Astrocyte of the cerebellum (primary cell): ENCODE measurements at regions not wholly inside any gene's neighbourhood (a gene's known extent, or its start where the extent isn't known, plus 50 kb on each side); places are given as distances from the start of the nearest gene placed in this dataset.

Experiments used
- DNase-seq: peaks from one replicate; pipeline ENCODE4 v3.0.0-alpha.2; 2011; ENCODE audit warnings: low read depth
- H3K4me3 ChIP-seq: 2 replicates; pipeline ENCODE4 v1.5.1; 2011; ENCODE audit warnings: mild to moderate bottlenecking, low read depth, low read length, moderate library complexity
- in situ Hi-C: cut with HindIII; loops from 2 replicates; pipeline ENCODE4 v1.10.0; 2017; ENCODE audit warnings: low sequenced_read_pairs
- TF ChIP-seq, protein P1 (sequence below): IDR thresholded peaks from 2 replicates; pipeline ENCODE4 v1.5.1; 2012; ENCODE audit warnings: low read length, low read depth, moderate library complexity, mild to moderate bottlenecking; ENCODE audit errors: missing control alignments

GRCh38 chr9:650362-650761 is 191.1 kb upstream of the DMRT1 start:
- in situ Hi-C loops, result no loop called here

GRCh38 chr9:651371-651770 is 190.1 kb upstream of the DMRT1 start:
- no peak overlapping the region for H3K4me3 ChIP-seq
- no peak for DNase-seq
- TF ChIP-seq, protein P1, sequence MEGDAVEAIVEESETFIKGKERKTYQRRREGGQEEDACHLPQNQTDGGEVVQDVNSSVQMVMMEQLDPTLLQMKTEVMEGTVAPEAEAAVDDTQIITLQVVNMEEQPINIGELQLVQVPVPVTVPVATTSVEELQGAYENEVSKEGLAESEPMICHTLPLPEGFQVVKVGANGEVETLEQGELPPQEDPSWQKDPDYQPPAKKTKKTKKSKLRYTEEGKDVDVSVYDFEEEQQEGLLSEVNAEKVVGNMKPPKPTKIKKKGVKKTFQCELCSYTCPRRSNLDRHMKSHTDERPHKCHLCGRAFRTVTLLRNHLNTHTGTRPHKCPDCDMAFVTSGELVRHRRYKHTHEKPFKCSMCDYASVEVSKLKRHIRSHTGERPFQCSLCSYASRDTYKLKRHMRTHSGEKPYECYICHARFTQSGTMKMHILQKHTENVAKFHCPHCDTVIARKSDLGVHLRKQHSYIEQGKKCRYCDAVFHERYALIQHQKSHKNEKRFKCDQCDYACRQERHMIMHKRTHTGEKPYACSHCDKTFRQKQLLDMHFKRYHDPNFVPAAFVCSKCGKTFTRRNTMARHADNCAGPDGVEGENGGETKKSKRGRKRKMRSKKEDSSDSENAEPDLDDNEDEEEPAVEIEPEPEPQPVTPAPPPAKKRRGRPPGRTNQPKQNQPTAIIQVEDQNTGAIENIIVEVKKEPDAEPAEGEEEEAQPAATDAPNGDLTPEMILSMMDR, result no peak
- in situ Hi-C loops, result no loop called here

More at GRCh38 chr9:650362-650761, 191.1 kb upstream of the DMRT1 start:
- H3K4me3 ChIP-seq, result no peak overlapping the region
- TF ChIP-seq, protein P1, result no peak
- no peak for DNase-seq

- in situ Hi-C loops, result no loop called here
- TF ChIP-seq, protein P1, result no peak
- no peak for DNase-seq
- H3K4me3 ChIP-seq, result no peak overlapping the region
Measured at GRCh38 chr9:652914-653313, 188.6 kb upstream of the DMRT1 start.

DNA sequence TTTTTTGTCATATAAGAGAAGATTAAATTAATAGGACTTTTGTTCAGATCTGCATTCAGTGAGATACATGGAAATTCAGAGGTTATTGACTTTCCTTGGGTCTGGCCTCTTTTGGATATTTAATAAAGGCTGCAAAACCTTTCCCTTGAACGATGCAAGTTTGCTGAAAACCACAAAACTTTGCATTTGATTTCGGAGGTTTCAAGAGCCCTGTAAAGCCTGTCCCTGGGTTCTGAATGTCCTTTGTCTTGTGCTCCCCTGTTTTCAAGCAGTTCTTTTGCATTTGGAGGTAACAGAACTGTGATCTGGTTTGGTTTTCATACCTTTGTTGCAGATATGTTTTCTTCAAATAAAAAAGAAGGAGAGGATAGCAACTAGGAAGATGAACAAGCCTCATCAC is 188.1 kb upstream of the DMRT1 start:
- in situ Hi-C loops, result no loop called here
- no peak for DNase-seq
- H3K4me3 ChIP-seq, result no peak overlapping the region
- TF ChIP-seq, protein P1, result no peak

DNA sequence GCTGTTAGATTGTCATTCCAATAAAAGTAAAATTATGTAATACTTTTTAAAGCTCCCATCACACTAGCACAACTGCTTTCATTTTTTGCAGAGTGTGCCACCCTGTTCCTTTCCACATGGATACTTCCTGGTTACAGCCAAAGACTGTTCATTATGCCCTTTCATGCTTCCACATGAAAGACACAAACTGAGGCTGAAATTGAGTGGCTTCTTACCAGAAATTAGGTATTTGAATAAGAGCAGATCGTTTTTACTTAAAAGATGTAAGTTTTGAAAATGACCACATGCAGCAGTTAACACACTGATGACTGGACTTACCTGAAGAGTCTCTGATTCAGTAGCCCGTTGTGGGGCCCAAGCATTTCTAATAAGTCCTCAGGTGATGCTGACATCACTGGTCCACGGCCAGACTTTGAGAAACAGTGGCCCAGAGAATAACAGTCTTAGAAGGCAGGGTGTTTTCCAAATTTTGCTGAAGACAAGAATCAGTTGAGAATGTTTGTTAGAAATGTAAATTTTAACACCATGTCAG is 187.6 kb upstream of the DMRT1 start:
- TF ChIP-seq, protein P1, result no peak
- in situ Hi-C loops, result no loop called here
- H3K4me3 ChIP-seq, result no peak overlapping the region
- no peak for DNase-seq

GRCh38 chr9:655875-656274 is 185.6 kb upstream of the DMRT1 start:
- no peak overlapping the region for H3K4me3 ChIP-seq
- in situ Hi-C loops, result no loop called here
- DNase-seq, result peak; percentile 16
- TF ChIP-seq, protein P1, result no peak

DNA sequence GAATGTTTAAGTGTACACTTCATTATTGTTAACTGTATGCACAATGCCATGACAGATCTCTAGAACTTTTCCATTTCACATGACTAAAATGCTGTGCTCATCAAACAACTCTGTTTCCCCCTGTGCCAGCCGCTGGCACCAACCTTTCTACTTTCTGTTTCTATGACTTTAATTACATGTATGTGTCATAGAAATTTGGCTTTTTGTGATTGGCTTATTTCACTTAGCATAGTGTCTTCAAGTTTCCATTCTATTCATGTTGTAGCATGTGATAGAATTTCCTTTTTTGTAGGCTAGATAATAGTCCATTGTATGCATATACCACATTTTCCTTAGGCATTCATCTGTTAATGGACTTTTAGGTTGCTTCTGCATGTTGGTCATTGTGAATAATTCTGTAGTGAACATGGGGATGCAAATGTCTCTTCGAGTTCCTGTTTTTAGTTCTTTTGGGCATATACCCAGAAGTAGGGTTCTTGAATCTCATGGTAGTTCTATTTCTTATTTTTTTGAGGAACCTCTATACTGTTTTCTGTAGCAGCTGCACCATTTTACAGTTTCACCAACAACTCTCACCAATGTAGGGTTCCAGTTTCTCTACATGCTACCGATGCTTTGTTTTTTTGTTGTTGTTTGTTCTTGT is 184.4 kb upstream of the DMRT1 start:
- in situ Hi-C loops, result no loop called here
- TF ChIP-seq, protein P1, result no peak
- no peak for DNase-seq
- H3K4me3 ChIP-seq, result no peak overlapping the region
